Dendritic cell treated with granulocyte-macrophage colony-stimulating factor and Interleukin-4, amounts not matched to agents 40 ng/mL and 50 ng/mL, for 4 days (primary cell): ENCODE measurements at regions not wholly inside any gene's neighbourhood (a gene's known extent, or its start where the extent isn't known, plus 50 kb on each side); places are given as distances from the start of the nearest gene placed in this dataset.

Source experiments
- H3K27ac Mint-ChIP-seq: one replicate; pipeline ENCODE4 v1.8.0; 2022; ENCODE audit warnings: mild to moderate bottlenecking, mixed read lengths
- H3K27me3 Mint-ChIP-seq: one replicate; pipeline ENCODE4 v1.8.0; 2022; ENCODE audit warnings: mild to moderate bottlenecking, mixed read lengths
- H3K36me3 Mint-ChIP-seq: one replicate; pipeline ENCODE4 v1.8.0; 2022; ENCODE audit warnings: low read depth, mixed read lengths
- H3K4me1 Mint-ChIP-seq: one replicate; pipeline ENCODE4 v1.8.0; 2022; ENCODE audit warnings: low read depth, mixed read lengths
- H3K4me3 Mint-ChIP-seq: one replicate; pipeline ENCODE4 v1.8.0; 2022; ENCODE audit warnings: mild to moderate bottlenecking, moderate library complexity, mixed read lengths
- H3K9me3 Mint-ChIP-seq: one replicate; pipeline ENCODE4 v1.8.0; 2022; ENCODE audit warnings: mixed read lengths
- intact Hi-C: fragments of 100-400 bp; cut with micrococcal nuclease; formaldehyde crosslinking; loops from one replicate; pipeline ENCODE4 v1.15.0; 2022

DNA sequence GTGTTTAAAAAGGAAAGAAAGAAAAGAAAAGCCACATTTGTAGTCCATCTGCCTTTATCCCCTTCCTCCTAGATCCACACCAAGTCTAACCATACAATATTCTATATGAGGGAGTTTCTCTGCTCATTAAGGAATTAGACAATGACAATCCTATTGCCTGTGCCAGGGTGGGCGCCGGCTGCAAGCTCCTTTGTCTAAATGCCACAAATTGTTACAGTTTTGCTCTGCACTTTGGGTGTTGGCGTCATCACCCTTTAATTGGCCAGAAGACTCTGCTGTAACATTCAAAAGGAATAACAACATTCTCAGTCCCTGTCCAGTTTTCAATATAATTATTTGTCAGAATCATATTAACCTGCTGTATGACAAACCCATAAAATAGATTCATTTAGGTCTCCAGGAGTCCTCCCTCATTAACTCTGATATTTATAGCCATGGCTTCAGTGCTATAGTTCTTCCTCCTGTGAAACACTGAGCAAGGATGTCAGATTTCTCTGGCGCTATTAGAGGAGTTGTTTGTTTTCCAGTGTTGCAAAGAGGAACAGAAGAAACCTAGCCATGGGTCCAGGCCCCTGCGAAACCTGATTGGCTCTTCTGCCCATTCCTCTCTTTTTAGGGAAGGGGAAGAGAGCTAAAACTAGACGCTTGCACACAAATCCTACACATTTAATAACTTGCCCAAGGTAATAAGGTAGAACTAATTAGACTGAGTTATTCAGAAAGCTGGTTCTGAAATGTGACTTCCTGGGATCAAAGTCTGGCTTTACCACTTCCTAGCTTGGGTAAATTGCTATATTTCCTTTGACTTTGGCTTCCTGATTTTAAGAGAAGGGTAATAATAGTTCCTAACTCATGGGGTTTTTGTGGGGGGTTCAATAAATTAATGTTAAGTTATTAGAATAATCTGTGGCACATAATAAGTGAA, 112.4 kb downstream of the CD47 start:
- peaks cover 60% of the 10 kb centered on the region for H3K4me1 Mint-ChIP-seq
- no peaks in the 10 kb centered on the region for H3K36me3 Mint-ChIP-seq
- H3K9me3 Mint-ChIP-seq, result no peaks in the 10 kb centered on the region
- H3K4me3 Mint-ChIP-seq, result no peak overlapping the region
- H3K27ac Mint-ChIP-seq, result peak overlapping the region; percentile 60
- H3K27me3 Mint-ChIP-seq, result no peaks in the 10 kb centered on the region
- intact Hi-C loops, result no loop called here

DNA sequence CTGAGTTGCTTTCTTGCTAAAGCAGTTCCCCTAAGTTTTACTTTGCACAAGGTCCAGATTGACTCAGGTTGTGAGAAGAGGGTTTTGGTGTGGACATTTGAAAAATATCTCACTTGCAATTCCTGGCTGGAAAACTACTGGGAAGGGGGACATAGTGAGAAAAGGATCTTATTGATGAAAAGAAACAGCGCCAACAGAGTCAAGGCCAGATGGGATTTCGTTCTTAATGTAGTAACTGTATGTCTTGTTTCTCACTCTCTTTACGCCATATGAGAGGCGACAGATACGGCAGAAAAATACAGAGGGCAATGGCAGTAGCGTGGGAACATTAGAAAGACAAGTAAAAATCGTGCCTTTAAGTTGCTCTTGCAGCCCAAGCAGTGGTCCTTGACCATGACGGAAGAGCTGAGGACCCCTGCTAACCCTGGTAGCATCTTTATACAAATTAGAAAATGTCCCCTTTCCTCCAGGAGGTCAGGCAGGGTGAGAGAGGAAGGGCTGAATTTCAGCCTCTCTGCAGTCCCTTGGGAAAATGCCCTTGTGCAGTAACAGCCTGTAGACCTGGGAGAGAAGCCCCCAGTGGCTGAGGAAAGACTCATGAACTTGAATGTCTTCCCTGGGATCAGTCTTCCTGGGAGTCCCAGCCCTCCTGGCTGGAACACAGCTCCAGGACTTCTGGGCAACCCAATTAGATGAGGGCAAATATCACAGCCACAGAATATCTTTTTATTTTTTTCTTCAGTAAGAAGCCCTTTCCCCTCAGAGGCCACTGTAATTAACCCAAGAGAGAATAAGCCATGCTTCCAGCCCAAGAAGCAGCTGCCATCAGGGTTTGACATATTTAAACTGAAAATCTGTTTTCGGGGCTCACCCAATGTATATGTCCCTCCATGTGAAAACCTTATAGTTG, 113.4 kb downstream of the CD47 start:
- Mint-ChIP-seq H3K4me3 (no peak overlapping the region), H3K27me3 (no peaks in the 10 kb centered on the region), H3K4me1 (peaks cover 58% of the 10 kb centered on the region), H3K36me3 (no peaks in the 10 kb centered on the region), H3K27ac (no peak overlapping the region), H3K9me3 (no peaks in the 10 kb centered on the region)
- intact Hi-C loops, result no loop called here

DNA sequence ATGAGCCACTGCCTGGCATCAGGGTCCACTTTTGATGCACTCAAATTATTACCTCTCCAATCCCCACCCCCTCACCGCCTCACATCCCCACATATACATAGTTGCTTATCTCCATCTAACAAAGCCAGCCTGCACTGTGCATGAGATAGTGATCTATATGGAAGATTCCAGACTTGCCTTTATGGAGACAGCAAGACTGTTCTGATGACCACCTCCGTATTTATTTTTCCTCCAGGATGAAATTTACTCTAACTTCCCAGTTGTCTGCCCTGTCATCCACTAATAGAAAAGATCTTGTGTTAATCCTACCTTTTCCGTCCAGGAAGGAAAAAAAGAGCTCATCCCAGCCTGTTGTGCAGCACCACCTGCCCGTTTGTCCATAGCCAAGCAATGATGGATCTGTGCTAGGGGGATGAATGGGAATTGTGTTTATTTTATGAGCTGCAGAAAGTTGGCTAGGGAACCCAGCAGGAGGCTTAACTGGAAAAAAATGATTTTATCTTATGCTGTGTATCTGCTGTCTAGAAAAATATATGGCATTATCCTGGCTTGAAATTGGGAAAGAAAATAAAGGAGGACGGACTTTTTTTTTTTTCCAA, 114.5 kb downstream of the CD47 start:
- Mint-ChIP-seq H3K27me3 (no peaks in the 10 kb centered on the region), H3K4me3 (no peak overlapping the region), H3K36me3 (no peaks in the 10 kb centered on the region), H3K4me1 (peaks cover 47% of the 10 kb centered on the region), H3K9me3 (no peaks in the 10 kb centered on the region), H3K27ac (peak overlapping the region; percentile 54)
- intact Hi-C loops, result no loop called here

DNA sequence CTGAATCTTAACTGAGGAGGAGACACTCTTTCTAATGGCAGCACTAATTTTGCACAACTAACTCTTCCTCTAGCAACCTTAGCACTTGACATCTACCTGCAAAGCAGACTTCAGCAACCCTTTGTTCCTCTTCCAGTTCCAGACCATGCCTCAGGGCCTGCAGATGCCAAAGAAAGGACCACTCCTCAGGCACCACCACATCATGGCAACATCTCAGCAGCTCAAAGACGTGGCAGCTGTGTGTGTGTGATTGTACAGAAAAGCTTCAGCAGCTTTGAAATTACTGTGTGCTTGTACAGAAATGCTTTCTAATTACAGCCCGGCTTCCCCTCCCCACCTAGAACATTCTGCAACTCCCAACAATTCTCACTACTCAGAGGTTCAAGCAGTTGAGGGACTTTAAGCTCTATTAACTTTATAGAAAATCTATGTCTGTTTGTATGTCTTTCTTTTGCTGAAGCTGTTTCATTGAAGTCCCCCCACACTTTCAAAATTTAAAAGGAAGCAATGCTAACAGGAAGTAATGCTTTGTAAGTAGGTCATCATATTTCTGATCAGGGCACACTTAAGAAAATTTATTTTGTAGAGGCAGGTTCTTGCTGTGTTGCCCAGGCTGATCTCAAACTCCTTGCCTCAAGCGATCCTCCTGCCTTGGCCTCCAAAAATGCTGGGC, 115.2 kb downstream of the CD47 start:
- Mint-ChIP-seq H3K9me3 (no peaks in the 10 kb centered on the region), H3K27ac (peak overlapping the region; percentile 54), H3K27me3 (no peaks in the 10 kb centered on the region), H3K36me3 (no peaks in the 10 kb centered on the region), H3K4me1 (peaks cover 53% of the 10 kb centered on the region), H3K4me3 (no peak overlapping the region)
- intact Hi-C loops, result no loop called here

DNA sequence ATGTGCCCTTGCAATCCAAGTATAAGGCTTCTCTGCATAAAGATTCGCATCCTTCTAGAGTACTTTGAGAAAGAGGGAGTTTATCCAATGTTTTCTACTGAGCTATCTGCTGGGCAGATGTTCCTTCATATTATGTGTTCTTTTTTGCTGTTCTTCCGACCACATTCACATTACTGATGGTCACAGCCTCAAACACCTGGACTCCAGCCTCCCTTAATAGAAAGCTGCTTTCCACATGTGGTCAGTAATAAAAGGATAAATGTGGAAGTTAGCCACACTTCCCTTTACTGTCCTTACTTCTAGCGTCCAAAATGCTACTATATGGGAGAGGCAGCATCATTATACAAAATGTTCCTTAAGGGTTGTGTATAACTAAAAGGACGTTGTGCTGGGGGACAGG, 116.9 kb downstream of the CD47 start:
- Mint-ChIP-seq H3K4me1 (peaks cover 48% of the 10 kb centered on the region), H3K27ac (no peak overlapping the region), H3K36me3 (no peaks in the 10 kb centered on the region), H3K27me3 (no peaks in the 10 kb centered on the region), H3K9me3 (no peaks in the 10 kb centered on the region), H3K4me3 (no peak overlapping the region)
- intact Hi-C loops, result no loop called here

DNA sequence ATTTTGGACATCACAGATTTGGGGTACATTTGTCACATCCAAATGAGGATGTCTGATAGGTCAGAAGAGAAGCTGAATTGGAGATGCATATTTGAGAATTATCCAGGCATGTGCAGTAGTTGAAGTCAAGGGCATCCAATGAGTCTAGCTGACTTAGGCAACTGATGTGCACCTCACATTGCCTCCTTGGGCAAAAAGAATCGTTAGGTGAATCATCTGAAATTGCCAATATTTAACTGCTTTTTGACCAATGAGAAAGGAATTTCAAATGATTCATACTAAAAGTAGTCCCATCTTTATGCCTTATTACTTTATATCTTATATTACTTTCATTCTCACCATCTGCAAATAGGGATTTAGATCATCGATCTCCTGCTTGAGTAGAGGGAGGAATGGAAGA, 117.7 kb downstream of the CD47 start:
- peak overlapping the region; percentile 6 for H3K27ac Mint-ChIP-seq
- no peaks in the 10 kb centered on the region for H3K9me3 Mint-ChIP-seq
- no peaks in the 10 kb centered on the region for H3K27me3 Mint-ChIP-seq
- no peaks in the 10 kb centered on the region for H3K36me3 Mint-ChIP-seq
- peaks cover 45% of the 10 kb centered on the region for H3K4me1 Mint-ChIP-seq
- no peak overlapping the region for H3K4me3 Mint-ChIP-seq
- intact Hi-C loops, result no loop called here

DNA sequence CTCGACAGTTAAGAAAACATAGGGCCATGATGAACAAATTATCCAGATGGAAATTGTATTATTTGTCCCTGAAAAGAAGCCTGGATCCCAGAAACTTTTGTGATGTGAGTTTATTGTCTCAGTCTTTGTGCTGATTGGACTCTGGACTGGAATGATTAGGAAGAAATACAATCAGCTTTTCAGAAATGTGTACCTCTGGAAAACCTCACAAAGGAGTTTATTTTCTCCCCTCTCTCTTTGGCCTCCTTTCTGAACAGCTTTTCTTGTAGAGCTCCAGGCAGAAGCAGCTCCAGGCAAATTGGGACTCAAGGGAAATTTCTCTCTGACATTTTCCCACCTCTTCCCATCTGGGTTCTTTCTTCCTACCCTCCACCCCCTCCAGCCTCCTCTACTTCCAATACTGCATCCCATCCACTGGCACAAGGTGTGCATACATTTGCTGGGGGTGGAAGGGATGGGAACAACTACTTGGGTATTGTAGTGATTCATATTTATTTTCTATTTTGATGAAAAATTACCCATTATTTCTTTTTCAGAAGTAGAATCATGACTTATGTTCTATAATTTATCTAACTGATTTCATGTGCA, 119.7 kb downstream of the CD47 start:
- Mint-ChIP-seq H3K36me3 (no peaks in the 10 kb centered on the region), H3K4me1 (peaks cover 42% of the 10 kb centered on the region), H3K27me3 (no peaks in the 10 kb centered on the region), H3K9me3 (no peaks in the 10 kb centered on the region), H3K27ac (no peak overlapping the region), H3K4me3 (no peak overlapping the region)
- intact Hi-C loops, result no loop called here

DNA sequence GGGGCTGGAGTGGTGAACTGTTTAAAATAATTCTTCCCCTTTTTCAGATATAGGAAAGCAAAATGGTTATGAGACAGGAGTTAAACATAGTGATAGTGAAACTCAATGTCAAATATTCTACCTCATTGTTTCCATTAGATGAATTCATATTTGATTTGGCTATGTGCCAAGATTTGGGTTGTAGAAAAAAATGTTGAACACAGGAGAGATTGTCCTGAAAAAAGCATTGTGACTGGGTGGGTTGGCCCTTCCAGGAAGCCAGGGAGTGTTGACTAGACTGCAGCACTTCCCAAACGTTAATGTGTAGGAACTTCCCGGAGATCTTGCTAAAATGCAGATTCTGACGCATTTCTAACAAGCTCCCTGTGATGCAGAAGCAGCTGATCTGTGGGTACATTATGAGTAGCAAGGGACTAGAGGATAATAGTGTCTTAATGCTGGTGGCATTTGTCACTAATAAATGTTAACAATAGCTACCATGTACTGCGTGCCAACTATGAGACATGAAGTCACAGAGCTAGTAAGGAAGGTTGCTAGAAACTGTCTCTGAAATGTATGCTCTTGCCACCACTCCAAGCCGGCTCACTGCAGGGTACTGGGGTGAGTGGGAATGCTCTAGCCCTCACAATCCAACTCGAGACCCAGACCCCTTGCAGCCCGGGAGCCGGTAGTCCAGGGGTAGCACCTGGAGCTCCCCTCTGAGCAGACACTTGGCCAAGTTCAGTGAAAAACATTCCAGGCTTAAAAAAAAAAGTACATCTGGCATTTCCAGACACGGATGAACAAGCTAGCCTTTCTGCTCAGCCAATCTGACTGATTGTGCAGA, 120.6 kb downstream of the CD47 start:
- peaks cover 34% of the 10 kb centered on the region for H3K4me1 Mint-ChIP-seq
- peak overlapping the region; percentile 61 for H3K27ac Mint-ChIP-seq
- H3K36me3 Mint-ChIP-seq, result no peaks in the 10 kb centered on the region
- H3K4me3 Mint-ChIP-seq, result no peak overlapping the region
- H3K9me3 Mint-ChIP-seq, result no peaks in the 10 kb centered on the region
- H3K27me3 Mint-ChIP-seq, result no peaks in the 10 kb centered on the region
- intact Hi-C loops, result no loop called here

DNA sequence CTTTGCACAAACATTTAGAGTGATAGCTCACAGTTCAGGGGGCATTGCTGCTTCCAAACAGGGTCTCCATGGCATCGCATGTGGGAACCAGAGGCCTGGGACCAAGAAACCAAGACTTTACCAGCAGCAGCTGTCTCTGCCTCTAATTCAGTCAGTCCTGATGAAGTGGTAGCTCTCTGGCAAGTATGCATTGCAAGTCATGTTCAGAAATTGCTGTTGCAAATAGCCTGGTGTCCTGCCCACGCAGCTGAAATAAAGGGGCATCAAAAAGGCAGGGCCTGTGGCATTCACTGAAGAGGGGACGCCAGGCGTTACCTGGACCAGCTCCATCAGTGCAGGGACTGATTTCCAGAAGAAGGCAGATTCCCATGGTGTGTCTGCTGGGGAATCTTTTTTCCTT, 121.3 kb downstream of the CD47 start:
- intact Hi-C loops, result no loop called here
- H3K27ac Mint-ChIP-seq, result peak overlapping the region; percentile 61
- no peaks in the 10 kb centered on the region for H3K27me3 Mint-ChIP-seq
- H3K36me3 Mint-ChIP-seq, result no peaks in the 10 kb centered on the region
- H3K4me3 Mint-ChIP-seq, result no peak overlapping the region
- peaks cover 41% of the 10 kb centered on the region for H3K4me1 Mint-ChIP-seq
- no peaks in the 10 kb centered on the region for H3K9me3 Mint-ChIP-seq

DNA sequence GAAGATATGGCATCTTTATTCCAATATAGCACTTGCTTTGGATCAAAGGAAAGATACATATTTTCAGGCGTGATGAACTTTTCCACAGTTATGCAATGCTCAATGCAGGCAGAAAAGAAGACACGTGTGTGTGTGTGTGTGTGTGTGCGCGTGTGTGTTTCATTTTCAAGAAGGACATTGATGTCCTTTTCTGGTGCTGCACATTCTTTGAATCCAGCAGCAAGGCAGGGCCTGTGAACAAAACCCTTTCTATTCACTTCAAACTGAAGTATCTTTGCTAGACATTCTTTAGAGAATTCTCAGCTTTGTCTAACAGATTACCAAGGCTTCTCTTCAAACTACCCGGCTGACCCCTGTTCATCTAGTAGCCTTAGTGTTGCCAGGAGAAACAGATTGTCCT, 124.6 kb downstream of the CD47 start:
- intact Hi-C loops, result no loop called here
- Mint-ChIP-seq H3K4me1 (peaks cover 41% of the 10 kb centered on the region), H3K27ac (no peak overlapping the region), H3K36me3 (no peaks in the 10 kb centered on the region), H3K27me3 (no peaks in the 10 kb centered on the region), H3K9me3 (no peaks in the 10 kb centered on the region), H3K4me3 (no peak overlapping the region)

DNA sequence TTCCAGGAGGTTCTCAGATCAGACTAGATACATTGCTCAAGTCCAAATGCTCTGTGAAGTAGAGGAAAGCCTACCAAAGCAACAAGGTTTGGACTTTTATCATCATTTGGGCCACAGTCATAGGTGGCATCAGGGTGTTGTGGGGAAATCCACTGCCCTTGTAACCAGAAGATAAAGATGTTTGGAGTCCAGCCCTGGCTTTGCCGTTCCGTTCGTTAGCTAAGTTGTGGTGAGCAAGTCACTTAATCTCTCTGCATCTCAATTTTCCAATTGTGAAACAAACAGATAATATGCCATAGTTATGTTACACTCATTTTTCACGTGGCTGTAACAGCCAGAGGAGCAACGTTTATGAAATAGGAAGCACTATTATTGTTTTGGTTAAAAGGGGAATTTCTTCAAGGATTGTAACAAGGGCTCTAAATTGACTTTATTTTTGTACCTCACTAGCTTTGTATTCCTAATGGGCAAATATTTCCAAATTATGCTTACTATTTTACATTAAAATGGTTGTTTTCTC, 125.6 kb downstream of the CD47 start:
- no peaks in the 10 kb centered on the region for H3K36me3 Mint-ChIP-seq
- H3K27ac Mint-ChIP-seq, result no peak overlapping the region
- H3K9me3 Mint-ChIP-seq, result peaks cover under 1% of the 10 kb centered on the region
- intact Hi-C loops, result no loop called here
- no peaks in the 10 kb centered on the region for H3K27me3 Mint-ChIP-seq
- peaks cover 33% of the 10 kb centered on the region for H3K4me1 Mint-ChIP-seq
- H3K4me3 Mint-ChIP-seq, result no peak overlapping the region

DNA sequence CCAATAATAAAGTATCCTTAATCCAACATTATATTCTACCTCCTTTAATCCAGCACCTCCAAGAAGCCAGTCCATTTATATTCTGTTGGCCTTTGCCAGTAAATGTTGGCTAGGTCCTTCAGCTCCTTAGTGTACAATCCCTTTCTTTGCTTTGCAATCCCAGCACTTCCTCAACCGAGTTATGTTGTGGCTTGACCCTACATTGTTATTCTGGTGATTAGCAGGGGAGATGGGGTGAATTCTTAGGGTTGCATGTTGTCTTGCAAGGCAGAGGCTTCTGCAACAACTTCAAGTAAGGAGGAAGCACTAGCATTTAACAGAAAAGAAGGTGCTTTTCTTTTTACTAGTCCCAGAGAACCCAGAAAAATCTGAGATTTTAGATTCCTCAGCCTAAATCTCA, 127.2 kb downstream of the CD47 start:
- intact Hi-C loops, result no loop called here
- no peak overlapping the region for H3K27ac Mint-ChIP-seq
- peaks cover 9% of the 10 kb centered on the region for H3K9me3 Mint-ChIP-seq
- peaks cover 41% of the 10 kb centered on the region for H3K4me1 Mint-ChIP-seq
- no peaks in the 10 kb centered on the region for H3K36me3 Mint-ChIP-seq
- H3K4me3 Mint-ChIP-seq, result no peak overlapping the region
- H3K27me3 Mint-ChIP-seq, result no peaks in the 10 kb centered on the region
